HepG2 (cell line): ENCODE measurements at regions not wholly inside any gene's neighbourhood (a gene's known extent, or its start where the extent isn't known, plus 50 kb on each side); places are given as distances from the start of the nearest gene placed in this dataset.

Experiments used
- ATAC-seq: fragments of 200-7000 bp; cut with Tn5 transposase; 3 replicates; pipeline ENCODE4 v1.9.1; 2020; ENCODE audit warnings: mild to moderate bottlenecking, moderate library complexity
- BruUV-seq: library from RNA; stranded (reverse); fragments of 400-500 nt; replicated peaks from 2 replicates; lab custom pipeline; 2021; lab: Mats Ljungman, UMichigan
- CTCF ChIA-PET: fragments of 300-600 bp; formaldehyde crosslinking; extraction: SDS; loops from one replicate; lab custom pipeline; 2021; ENCODE audit warnings: low total read pairs, inconsistent platforms, low intra/inter-chr PET ratio; lab: Yijun Ruan, JAX
- POLR2A ChIA-PET: fragments of 350-600 bp; sonication (Branson Sonifier 250); formaldehyde crosslinking; loops from one replicate; lab custom pipeline; 2020; ENCODE audit warnings: antibody characterized with exemption, inconsistent platforms; lab: Yijun Ruan, JAX
- DNase-seq: peaks from one replicate; pipeline ENCODE4 v3.0.0-alpha.2; 2015; ENCODE audit warnings: low spot score
- FAIRE-seq: peaks from 3 replicates; lab custom pipeline; 2011; peaks lifted over from hg19 to GRCh38; lab: Jason Lieb, UNC
- H2AFZ ChIP-seq: one replicate; pipeline ENCODE4 v1.6.1; 2011; ENCODE audit warnings: low read length, inconsistent platforms
- H3K27ac ChIP-seq: fragments of 300-600 bp; 3 replicates; pipeline ENCODE4 v1.8.0; 2011; ENCODE audit warnings: mixed run types, mild to moderate bottlenecking, mixed read lengths, low read length, inconsistent platforms; ENCODE audit not compliant: insufficient read depth; ENCODE audit errors: extremely low read length
- H3K27me3 ChIP-seq, 2 experiments: fragments of 200-600 bp in 1 of 2; 2 replicates in 1 of 2; 3 replicates in 1 of 2; pipeline versions ENCODE4 v1.6.0 to v1.8.0; 2011; ENCODE audit warnings: low read length in 2 of 2, mild to moderate bottlenecking in 2 of 2, moderate library complexity in 2 of 2, inconsistent platforms in 1 of 2; ENCODE audit not compliant: insufficient read depth in 2 of 2, control insufficient read depth in 1 of 2
- H3K36me3 ChIP-seq, 2 experiments: fragments of 200-600 bp in 1 of 2; replicated peaks in 1 of 2; 2 replicates in 1 of 2; 3 replicates in 1 of 2; pipeline versions ENCODE4 v1.5.1 to v1.8.0; 2011; ENCODE audit warnings: low read length in 2 of 2, inconsistent platforms in 1 of 2; ENCODE audit not compliant: insufficient read depth in 2 of 2, control insufficient read depth in 1 of 2
- H3K4me1 ChIP-seq: 2 replicates; pipeline ENCODE4 v1.5.1; 2012; ENCODE audit warnings: low read length, inconsistent platforms; ENCODE audit not compliant: insufficient read depth
- H3K4me2 ChIP-seq: 2 replicates; pipeline ENCODE4 v1.6.0; 2011; ENCODE audit warnings: low read depth, low read length, inconsistent platforms
- H3K4me3 ChIP-seq, 3 experiments: fragments of 200-600 bp in 1 of 3; sonication (generic), shearing (Covaris generic) in 1 of 3; replicated peaks in 1 of 3; 2 replicates each; pipeline ENCODE4 v1.5.1; 2011 to 2016; ENCODE audit warnings: low read length in 3 of 3, inconsistent platforms in 2 of 3, low read depth in 2 of 3, mild to moderate bottlenecking in 2 of 3, control low read depth in 1 of 3, mixed read lengths in 1 of 3; ENCODE audit not compliant: insufficient read depth in 1 of 3
- H3K79me2 ChIP-seq: one replicate; pipeline ENCODE4 v1.6.1; 2011; ENCODE audit warnings: low read length, inconsistent platforms; ENCODE audit not compliant: insufficient read depth
- H3K9ac ChIP-seq: 2 replicates; pipeline ENCODE4 v1.6.0; 2011; ENCODE audit warnings: mild to moderate bottlenecking, low read depth, low read length, inconsistent platforms; ENCODE audit not compliant: insufficient read depth
- H3K9me3 ChIP-seq: 2 replicates; pipeline ENCODE4 v1.5.1; 2012; ENCODE audit warnings: mild to moderate bottlenecking, low read length
- H4K20me1 ChIP-seq: 2 replicates; pipeline ENCODE4 v1.6.0; 2011; ENCODE audit warnings: inconsistent platforms, mild to moderate bottlenecking, low read length, moderate library complexity; ENCODE audit not compliant: insufficient read depth
- EEA1 ChIP-seq: sonication (generic); formaldehyde crosslinking; IDR thresholded peaks from 2 replicates; pipeline ENCODE4 v1.5.1; 2020; ENCODE audit warnings: mild to moderate bottlenecking, missing genetic modification reagents, borderline replicate concordance
- FOXK1 ChIP-seq: sonication (generic); formaldehyde crosslinking; IDR thresholded peaks from 2 replicates; pipeline ENCODE4 v1.4.0; 2020; ENCODE audit warnings: low read depth, missing genetic modification reagents, borderline replicate concordance
- HBP1 ChIP-seq: IDR thresholded peaks from 2 replicates; pipeline ENCODE4 v1.6.1; 2016; ENCODE audit warnings: low read depth, control low read depth
- HNRNPLL ChIP-seq: fragments of 200-400 bp; formaldehyde crosslinking; IDR thresholded peaks from 2 replicates; pipeline ENCODE4 v1.6.1; 2017; ENCODE audit warnings: mild to moderate bottlenecking, low read depth, low read length; ENCODE audit not compliant: poor library complexity, severe bottlenecking
- MBNL3 ChIP-seq: fragments of 250-450 bp; sonication (Bioruptor Pico); conservative IDR thresholded peaks from 2 replicates; pipeline ENCODE4 v1.8.0; 2022; ENCODE audit warnings: mild to moderate bottlenecking, inconsistent platforms
- RAD21 ChIP-seq: fragments of 450-650 bp; formaldehyde crosslinking; IDR thresholded peaks from 2 replicates; pipeline ENCODE4 v1.5.0; 2020; ENCODE audit warnings: mild to moderate bottlenecking
- RORA ChIP-seq: sonication (generic); formaldehyde crosslinking; IDR thresholded peaks from 2 replicates; pipeline ENCODE4 v1.5.0; 2020; ENCODE audit warnings: mild to moderate bottlenecking, missing genetic modification reagents, moderate library complexity
- TFDP1 ChIP-seq: IDR thresholded peaks from 2 replicates; pipeline ENCODE4 v1.6.1; 2016; ENCODE audit warnings: missing compliant biosample characterization, missing genetic modification reagents, borderline replicate concordance
- ZBTB4 ChIP-seq: sonication (generic); formaldehyde crosslinking; IDR thresholded peaks from 2 replicates; pipeline ENCODE4 v1.4.0; 2020; ENCODE audit warnings: missing genetic modification reagents, mild to moderate bottlenecking, borderline replicate concordance
- ZFP37 ChIP-seq: sonication (generic); formaldehyde crosslinking; IDR thresholded peaks from 2 replicates; pipeline ENCODE4 v1.4.0; 2020; ENCODE audit warnings: missing genetic modification reagents, borderline replicate concordance
- ZFP41 ChIP-seq: sonication (generic); formaldehyde crosslinking; IDR thresholded peaks from 2 replicates; pipeline ENCODE4 v1.4.0; 2020; ENCODE audit warnings: mild to moderate bottlenecking, missing genetic modification reagents, borderline replicate concordance
- ZNF33A ChIP-seq: sonication (generic); formaldehyde crosslinking; IDR thresholded peaks from 2 replicates; pipeline ENCODE4 v1.5.1; 2020; ENCODE audit warnings: missing genetic modification reagents, mild to moderate bottlenecking, moderate library complexity, borderline replicate concordance
- ZNF589 ChIP-seq: sonication (generic); formaldehyde crosslinking; conservative IDR thresholded peaks from 2 replicates; pipeline ENCODE4 v1.8.0; 2022; ENCODE audit warnings: mild to moderate bottlenecking, moderate library complexity, missing genetic modification reagents
- ZNF619 ChIP-seq: sonication (generic); formaldehyde crosslinking; IDR thresholded peaks from 2 replicates; pipeline ENCODE4 v1.4.0; 2020; ENCODE audit warnings: mild to moderate bottlenecking, missing genetic modification reagents
- WGBS: methylation state at CpG from one replicate; pipeline ENCODE4 v1.1.6; 2017; ENCODE audit warnings: low lambda C conversion rate; 5-methylcytosine and 5-hydroxymethylcytosine counted together
- in situ Hi-C: cut with HindIII; loops from 2 replicates; pipeline ENCODE4 v1.10.0; 2017; ENCODE audit warnings: low pct_unique_long_range_greater_than_20kb; ENCODE audit not compliant: extremely low pct_ligation_motif_present
- intact Hi-C: fragments of 100-400 bp; cut with micrococcal nuclease; formaldehyde crosslinking; loops from one replicate; pipeline ENCODE4 v1.10.0; 2022; ENCODE audit not compliant: unreplicated experiment

GRCh38 chr4:30792601-30793000 lies 72.4 kb downstream of the PCDH7 start (continued):
- TF ChIP-seq HNRNPLL (no peak), ZNF33A (CRISPR knock-in tag) (no peak)

- Histone ChIP-seq H3K4me3 (no peak overlapping the region), H4K20me1 (no peaks in the 10 kb centered on the region)
- TF ChIP-seq RAD21 (CRISPR knock-in tag) (no peak), FOXK1 (CRISPR knock-in tag) (no peak), ZNF619 (no peak), ZFP41 (CRISPR knock-in tag) (no peak), HBP1 (CRISPR knock-in tag) (no peak), RORA (no peak), ZFP37 (CRISPR knock-in tag) (no peak), ZBTB4 (CRISPR knock-in tag) (no peak), TFDP1 (CRISPR knock-in tag) (no peak), EEA1 (CRISPR knock-in tag) (no peak), ZNF589 (CRISPR knock-in tag) (no peak), MBNL3 (CRISPR knock-in tag) (no peak)
- TF ChIP-seq, all 625 proteins: peak for 0
- Histone ChIP-seq H3K9me3 (peaks cover 4% of the 10 kb centered on the region; the same call in 1 of the 2 replicates), H3K9ac (no peak overlapping the region), H3K36me3 (no peaks in the 10 kb centered on the region), H3K27me3 (no peaks in the 10 kb centered on the region; a peak in 1 of 5 replicates), H3K4me2 (no peak overlapping the region), H3K4me1 (no peaks in the 10 kb centered on the region), H3K79me2 (no peaks in the 10 kb centered on the region), H3K27ac (no peak overlapping the region), H2AFZ (no peak overlapping the region)
- intact Hi-C loops (no loop called here), in situ Hi-C loops (no loop called here)
- CTCF ChIA-PET, result no interaction called here
- FAIRE-seq, result no peak
- WGBS, result 0% methylated on average over 2 of the region's 2 CpGs
- no TSS peak for BruUV-seq
- DNase-seq, result no peak
- POLR2A ChIA-PET, result no interaction called here
- no peak for ATAC-seq
These were observed 81.7 kb downstream of the PCDH7 start for GRCh38 chr4:30801876-30802275.
